Vagina (tissue), 2 donors: ENCODE measurements at regions not wholly inside any gene's neighbourhood (a gene's known extent, or its start where the extent isn't known, plus 50 kb on each side); places are given as distances from the start of the nearest gene placed in this dataset.

Experiments
- DNase-seq, 2 donors: peaks; one replicate each; pipeline ENCODE4 v3.0.0-alpha.2; 2017; ENCODE audit errors: extremely low spot score in 2 of 2
- H3K27ac ChIP-seq: fragments of 200-600 bp; sonication (generic); one replicate; pipeline ENCODE4 v1.5.1; 2019
- H3K27me3 ChIP-seq: fragments of 200-600 bp; sonication (generic); one replicate; pipeline ENCODE4 v1.5.1; 2019
- H3K36me3 ChIP-seq, 2 donors: fragments of 200-600 bp; sonication (generic); one replicate each; pipeline ENCODE4 v1.5.1; 2017 to 2019
- H3K4me1 ChIP-seq: fragments of 200-600 bp; sonication (generic); one replicate; pipeline ENCODE4 v1.5.1; 2019
- H3K4me3 ChIP-seq, 2 donors: fragments of 200-600 bp; sonication (generic); 1 replicate in 1 of 2; 2 replicates in 1 of 2; pipeline ENCODE4 v1.5.1; 2016 to 2019
- H3K9me3 ChIP-seq: fragments of 200-600 bp; sonication (generic); one replicate; pipeline ENCODE4 v1.5.1; 2019
- POLR2A ChIP-seq, 2 donors: fragments of 450-650 bp; IDR thresholded peaks; one replicate each; pipeline ENCODE4 v1.6.1; 2017; ENCODE audit warnings: antibody characterized with exemption in 2 of 2, mild to moderate bottlenecking in 2 of 2, moderate library complexity in 2 of 2
- POLR2AphosphoS5 ChIP-seq, 2 donors: sonication (generic); formaldehyde crosslinking; IDR thresholded peaks; one replicate each; pipeline ENCODE4 v1.9.0; 2017; ENCODE audit warnings: antibody characterized with exemption in 2 of 2, mild to moderate bottlenecking in 2 of 2, low read depth in 1 of 2; ENCODE audit not compliant: insufficient read depth in 1 of 2
- intact Hi-C: fragments of 100-400 bp; cut with DNase I; formaldehyde crosslinking; loops from one replicate; pipeline ENCODE4 v1.15.1; 2023
- TF ChIP-seq, protein P1 (sequence below), 3 experiments: fragments of 450-650 bp in 2 of 3; fragments of 200-600 bp in 1 of 3; sonication (generic) in 1 of 3; IDR thresholded peaks; one replicate each; pipeline ENCODE4 v1.5.1; 2017 to 2019; ENCODE audit warnings: antibody characterized with exemption in 3 of 3, mild to moderate bottlenecking in 2 of 3, moderate library complexity in 2 of 3

GRCh38 chr5:58107704-58108103 lies 352.2 kb downstream of the PLK2 start:
- Histone ChIP-seq H3K27me3 (no peaks in the 10 kb centered on the region), H3K4me1 (no peaks in the 10 kb centered on the region), H3K9me3 (no peaks in the 10 kb centered on the region), H3K4me3 (no peak overlapping the region), H3K36me3 (no peaks in the 10 kb centered on the region), H3K27ac (no peak overlapping the region)
- no peak for DNase-seq
- intact Hi-C loops, result no loop called here
- no peak for TF ChIP-seq POLR2AphosphoS5 (IDR thresholded peaks at IDR 0.05; ENCODE audit: insufficient read depth in 1 of 2, low read depth in 1 of 2)
- TF ChIP-seq, protein P1, sequence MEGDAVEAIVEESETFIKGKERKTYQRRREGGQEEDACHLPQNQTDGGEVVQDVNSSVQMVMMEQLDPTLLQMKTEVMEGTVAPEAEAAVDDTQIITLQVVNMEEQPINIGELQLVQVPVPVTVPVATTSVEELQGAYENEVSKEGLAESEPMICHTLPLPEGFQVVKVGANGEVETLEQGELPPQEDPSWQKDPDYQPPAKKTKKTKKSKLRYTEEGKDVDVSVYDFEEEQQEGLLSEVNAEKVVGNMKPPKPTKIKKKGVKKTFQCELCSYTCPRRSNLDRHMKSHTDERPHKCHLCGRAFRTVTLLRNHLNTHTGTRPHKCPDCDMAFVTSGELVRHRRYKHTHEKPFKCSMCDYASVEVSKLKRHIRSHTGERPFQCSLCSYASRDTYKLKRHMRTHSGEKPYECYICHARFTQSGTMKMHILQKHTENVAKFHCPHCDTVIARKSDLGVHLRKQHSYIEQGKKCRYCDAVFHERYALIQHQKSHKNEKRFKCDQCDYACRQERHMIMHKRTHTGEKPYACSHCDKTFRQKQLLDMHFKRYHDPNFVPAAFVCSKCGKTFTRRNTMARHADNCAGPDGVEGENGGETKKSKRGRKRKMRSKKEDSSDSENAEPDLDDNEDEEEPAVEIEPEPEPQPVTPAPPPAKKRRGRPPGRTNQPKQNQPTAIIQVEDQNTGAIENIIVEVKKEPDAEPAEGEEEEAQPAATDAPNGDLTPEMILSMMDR (IDR thresholded peaks at IDR 0.05), result no peak
- TF ChIP-seq POLR2A (IDR thresholded peaks at IDR 0.05), result no peak

DNA sequence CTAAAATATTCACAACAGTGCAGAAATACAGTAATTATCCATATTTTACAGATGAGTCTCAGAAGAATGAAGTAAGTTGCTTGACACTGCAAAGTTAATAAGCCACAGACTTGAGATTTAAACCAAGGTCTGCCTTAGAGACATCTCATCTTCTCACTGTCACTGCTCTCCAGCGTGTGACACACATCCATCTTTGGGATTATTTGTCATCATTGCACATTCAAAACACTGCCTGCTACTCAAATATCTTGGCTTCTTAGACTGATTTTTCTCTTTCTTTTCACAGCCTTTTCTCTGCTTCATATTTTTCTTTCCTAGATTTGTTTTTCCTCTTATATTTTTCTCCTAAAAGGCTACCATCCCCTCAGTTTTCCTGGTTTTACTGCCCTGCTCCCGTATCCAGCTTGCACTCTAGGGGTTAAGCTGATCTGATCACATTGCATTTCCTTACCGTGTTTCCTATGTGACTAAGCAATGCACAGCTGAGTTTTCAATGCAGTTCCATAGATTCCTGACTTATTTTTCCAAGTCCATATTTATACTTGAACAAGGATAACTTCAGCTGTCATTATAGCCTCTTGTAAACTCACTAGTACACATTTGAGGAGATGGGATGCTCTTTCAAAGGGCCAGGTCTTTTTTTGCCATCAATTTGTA lies 353.0 kb downstream of the PLK2 start:
- intact Hi-C loops, result no loop called here
- H3K36me3 ChIP-seq, result no peaks in the 10 kb centered on the region
- DNase-seq, result no peak
- no peaks in the 10 kb centered on the region for H3K27me3 ChIP-seq
- H3K27ac ChIP-seq, result no peak overlapping the region
- no peaks in the 10 kb centered on the region for H3K4me1 ChIP-seq
- no peak overlapping the region for H3K4me3 ChIP-seq
- TF ChIP-seq, protein P1 (IDR thresholded peaks at IDR 0.05), result no peak
- H3K9me3 ChIP-seq, result no peaks in the 10 kb centered on the region

DNA sequence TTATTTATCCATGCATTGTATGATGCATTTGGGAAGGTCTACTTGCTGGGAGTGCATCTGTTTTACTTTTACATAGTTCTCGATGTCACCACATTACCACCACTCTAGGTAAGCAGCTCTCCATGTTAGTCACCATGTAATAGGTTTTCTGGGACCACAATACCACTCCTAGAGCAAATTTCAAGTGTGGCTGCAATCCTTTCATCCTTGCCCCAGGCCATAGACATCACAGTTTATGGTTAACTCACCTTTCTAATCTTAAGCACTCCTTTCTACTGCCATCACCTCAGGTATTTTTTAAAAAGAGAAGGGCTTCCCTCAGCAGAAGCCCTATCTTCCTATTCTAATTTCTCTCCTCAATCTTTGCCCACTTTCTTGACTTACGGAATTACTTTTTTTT lies 354.1 kb downstream of the PLK2 start:
- no peaks in the 10 kb centered on the region for H3K4me1 ChIP-seq
- no peak for TF ChIP-seq POLR2AphosphoS5 (IDR thresholded peaks at IDR 0.05; ENCODE audit: insufficient read depth in 1 of 2, low read depth in 1 of 2)
- no peak for TF ChIP-seq POLR2A (IDR thresholded peaks at IDR 0.05)
- no peaks in the 10 kb centered on the region for H3K9me3 ChIP-seq
- H3K27me3 ChIP-seq, result no peaks in the 10 kb centered on the region
- DNase-seq, result no peak
- intact Hi-C loops, result no loop called here
- no peak overlapping the region for H3K27ac ChIP-seq
- H3K36me3 ChIP-seq, result no peaks in the 10 kb centered on the region
- no peak overlapping the region for H3K4me3 ChIP-seq

GRCh38 chr5:58099257-58099656 lies 360.6 kb downstream of the PLK2 start:
- Histone ChIP-seq H3K27ac (no peak overlapping the region), H3K9me3 (no peaks in the 10 kb centered on the region), H3K27me3 (no peaks in the 10 kb centered on the region), H3K4me3 (no peak overlapping the region), H3K4me1 (no peaks in the 10 kb centered on the region), H3K36me3 (no peaks in the 10 kb centered on the region)
- intact Hi-C loops, result no loop called here
- DNase-seq, result no peak
- TF ChIP-seq, protein P1 (IDR thresholded peaks at IDR 0.05), result no peak
- TF ChIP-seq POLR2A (IDR thresholded peaks at IDR 0.05), result no peak
- no peak for TF ChIP-seq POLR2AphosphoS5 (IDR thresholded peaks at IDR 0.05; ENCODE audit: insufficient read depth in 1 of 2, low read depth in 1 of 2)

DNA sequence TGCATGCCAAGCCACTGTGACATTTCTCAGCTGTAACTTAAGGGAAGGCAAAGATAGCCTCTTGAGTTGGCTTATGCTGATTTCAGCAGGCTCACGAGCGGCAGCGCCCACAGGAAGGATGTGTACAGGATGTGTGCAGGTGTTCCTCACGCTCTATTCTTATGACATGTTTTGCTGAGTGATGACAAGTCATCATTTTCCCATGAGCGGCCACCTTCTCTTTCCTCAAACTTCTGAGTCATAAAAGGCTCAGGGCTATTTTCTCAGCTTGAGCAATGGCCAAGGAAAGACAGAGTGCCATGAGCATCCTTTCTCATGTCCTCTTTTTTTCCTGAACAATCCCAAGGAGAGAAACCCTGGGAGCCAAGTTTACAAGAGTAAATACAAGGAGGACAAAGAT lies 365.9 kb downstream of the PLK2 start:
- Histone ChIP-seq H3K27me3 (no peaks in the 10 kb centered on the region), H3K27ac (no peak overlapping the region), H3K9me3 (no peaks in the 10 kb centered on the region), H3K4me3 (no peak overlapping the region), H3K36me3 (no peaks in the 10 kb centered on the region), H3K4me1 (no peaks in the 10 kb centered on the region)
- intact Hi-C loops, result no loop called here
- TF ChIP-seq, protein P1 (IDR thresholded peaks at IDR 0.05), result no peak
- no peak for TF ChIP-seq POLR2A (IDR thresholded peaks at IDR 0.05)
- TF ChIP-seq POLR2AphosphoS5 (IDR thresholded peaks at IDR 0.05; ENCODE audit: insufficient read depth in 1 of 2, low read depth in 1 of 2), result no peak
- no peak for DNase-seq
